Pons (tissue), 1 donor: ENCODE measurements at regions not wholly inside any gene's neighbourhood (a gene's known extent, or its start where the extent isn't known, plus 50 kb on each side); places are given as distances from the start of the nearest gene placed in this dataset.
A peak's percentile ranks its signal among the peaks of the same experiment; 100 is the strongest.
"Not testable (repeated sequence)": the region's sequence is repeated elsewhere in the genome, so short reads cannot be mapped to it uniquely, and the experiment has no call there.

Source experiments
- DNase-seq: peaks from one replicate; pipeline ENCODE4 v3.0.0-alpha.2; 2016; ENCODE audit warnings: low spot score

GRCh38 chr1:239931341-239931740, 160.3 kb upstream of the FMN2 start:
- no peak for DNase-seq

- no peak for DNase-seq
Observed at GRCh38 chr1:239939602-239940001, 152.1 kb upstream of the FMN2 start.

- DNase-seq: no peak
Observed at GRCh38 chr1:239943761-239944160, 147.9 kb upstream of the FMN2 start.

GRCh38 chr1:239944666-239945065, 147.0 kb upstream of the FMN2 start:
- DNase-seq: peak; percentile 41

GRCh38 chr1:239947801-239948200, 143.9 kb upstream of the FMN2 start:
- no peak for DNase-seq

- DNase-seq: peak; percentile 87
Observed at GRCh38 chr1:239951511-239952140, 140.1 kb upstream of the FMN2 start.

GRCh38 chr1:239952348-239953308, 139.1 kb upstream of the FMN2 start:
- no peak for DNase-seq

GRCh38 chr1:239954836-239955235, 136.8 kb upstream of the FMN2 start:
- DNase-seq: no peak

GRCh38 chr1:239955431-239955830, 136.3 kb upstream of the FMN2 start:
- DNase-seq: no peak

- DNase-seq: no peak
Observed at GRCh38 chr1:239956263-239956662, 135.4 kb upstream of the FMN2 start.

- DNase-seq: no peak
Observed at GRCh38 chr1:239958063-239958462, 133.6 kb upstream of the FMN2 start.

- no peak for DNase-seq
Observed at GRCh38 chr1:239960366-239960765, 131.3 kb upstream of the FMN2 start.

- DNase-seq: no peak
Observed at GRCh38 chr1:239963856-239964255, 127.8 kb upstream of the FMN2 start.

- peak; percentile 62 for DNase-seq
Observed at GRCh38 chr1:239976130-239976968, 115.3 kb upstream of the FMN2 start.

GRCh38 chr1:239977416-239977815, 114.3 kb upstream of the FMN2 start:
- DNase-seq: no peak

- DNase-seq: no peak
Observed at GRCh38 chr1:239979456-239979855, 112.2 kb upstream of the FMN2 start.

GRCh38 chr1:239982762-239983161, 108.9 kb upstream of the FMN2 start:
- no peak for DNase-seq

GRCh38 chr1:239985044-239985443, 106.6 kb upstream of the FMN2 start:
- DNase-seq: no peak

- DNase-seq: peak; percentile 42
Observed at GRCh38 chr1:239987103-239987745, 104.5 kb upstream of the FMN2 start.

GRCh38 chr1:239989990-239990389, 101.7 kb upstream of the FMN2 start:
- DNase-seq: no peak

- DNase-seq: not testable (repeated sequence)
Observed at GRCh38 chr1:239992566-239992965, 99.1 kb upstream of the FMN2 start.

GRCh38 chr1:239993366-239993765, 98.3 kb upstream of the FMN2 start:
- DNase-seq: no peak
